ENCODE measurements at regions not wholly inside any gene's neighbourhood (a gene's known extent, or its start where the extent isn't known, plus 50 kb on each side); places are given as distances from the start of the nearest gene placed in this dataset.

DNA sequence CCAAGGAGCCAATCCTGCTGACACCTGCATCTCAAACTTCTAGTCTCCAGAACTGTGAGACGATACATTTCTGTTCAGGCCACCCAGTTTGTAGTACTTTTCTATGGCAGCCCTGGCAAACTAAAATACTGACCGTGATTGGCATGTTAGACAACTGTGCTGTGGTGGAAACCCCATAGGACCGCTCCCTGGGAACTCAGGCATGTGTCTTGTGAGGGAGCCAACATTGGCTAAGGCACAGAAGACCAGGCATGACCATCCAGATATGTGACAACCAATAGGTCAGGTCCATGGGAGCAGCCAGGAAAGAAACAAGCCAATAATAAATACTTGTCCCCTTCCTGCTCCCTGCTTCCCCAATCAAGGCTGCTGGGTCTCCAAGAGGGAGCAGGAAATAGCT, 101.4 kb upstream of the MPDZ start:
- DNase-seq: no peak

DNA sequence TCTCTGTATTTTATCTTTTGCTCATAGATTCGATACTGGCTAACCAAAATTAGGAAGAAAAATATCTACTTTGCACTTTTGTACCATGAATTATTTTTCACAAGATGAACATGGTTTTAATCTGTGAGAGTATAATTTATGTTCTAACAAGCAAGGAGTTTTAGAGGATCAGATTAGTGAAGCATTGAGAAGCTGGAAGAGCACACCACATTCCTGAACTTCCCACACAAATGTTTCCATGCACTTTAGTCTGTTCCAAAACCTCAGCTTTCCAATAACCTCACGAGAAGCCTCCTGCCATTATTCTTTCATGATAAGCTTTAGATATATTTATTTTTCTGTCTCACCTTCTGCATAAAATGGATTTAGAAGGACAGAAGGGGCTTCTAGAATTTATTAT, 98.7 kb upstream of the MPDZ start:
- DNase-seq: no peak

DNA sequence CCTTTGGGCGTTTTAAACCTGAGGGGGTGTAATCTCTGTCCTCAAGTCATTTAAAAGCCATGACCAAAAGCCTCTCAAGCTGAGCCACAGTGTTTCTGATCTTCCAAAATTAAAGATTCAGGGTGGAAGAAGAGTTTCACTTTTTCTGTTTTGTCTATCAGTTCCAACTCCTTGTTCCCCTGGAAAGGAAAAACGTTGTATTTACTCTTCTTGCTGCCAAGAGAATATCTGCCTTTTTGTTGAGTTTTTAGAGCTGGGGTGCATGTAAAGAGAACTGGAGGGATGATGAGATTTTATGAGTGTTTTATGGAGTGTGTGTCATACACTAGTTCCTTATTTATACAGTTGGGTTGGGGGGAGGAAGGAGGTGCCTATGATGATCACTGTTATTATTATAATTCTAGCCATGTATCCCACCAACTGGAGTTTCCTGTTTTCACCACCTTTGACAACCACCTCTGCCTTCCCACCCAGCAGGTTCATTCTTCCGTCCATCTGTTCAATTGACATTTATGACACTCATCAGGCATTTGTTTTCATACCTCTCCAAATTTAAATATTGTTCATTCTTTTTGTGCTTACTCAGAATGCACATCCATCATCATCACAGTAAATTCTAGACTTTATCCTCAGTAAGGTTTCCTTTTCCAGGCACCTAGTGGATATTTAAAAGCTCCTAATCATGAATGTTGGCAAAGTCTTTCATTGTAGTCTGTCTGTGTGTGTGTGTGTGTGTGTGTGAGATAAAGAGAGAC, 97.9 kb upstream of the MPDZ start:
- no peak for DNase-seq

DNA sequence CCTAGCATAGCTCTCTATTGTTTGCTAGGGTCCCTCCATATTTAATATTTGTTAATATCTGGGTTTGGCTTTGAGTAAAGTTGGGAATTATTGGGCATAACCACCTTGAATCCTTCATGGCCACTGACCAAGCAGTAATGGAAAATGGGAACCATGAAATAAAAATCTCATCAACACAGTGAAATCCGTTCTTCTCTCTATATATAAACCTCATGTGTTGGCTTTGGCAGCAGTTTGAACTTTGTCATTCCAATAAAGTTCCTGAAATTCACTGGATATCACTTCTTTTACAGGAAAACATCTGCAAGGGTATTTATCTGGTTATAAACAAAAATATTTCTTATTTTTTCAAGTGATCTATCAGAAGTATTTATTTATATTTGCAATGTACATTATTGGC, 93.0 kb upstream of the MPDZ start:
- DNase-seq: no peak

DNA sequence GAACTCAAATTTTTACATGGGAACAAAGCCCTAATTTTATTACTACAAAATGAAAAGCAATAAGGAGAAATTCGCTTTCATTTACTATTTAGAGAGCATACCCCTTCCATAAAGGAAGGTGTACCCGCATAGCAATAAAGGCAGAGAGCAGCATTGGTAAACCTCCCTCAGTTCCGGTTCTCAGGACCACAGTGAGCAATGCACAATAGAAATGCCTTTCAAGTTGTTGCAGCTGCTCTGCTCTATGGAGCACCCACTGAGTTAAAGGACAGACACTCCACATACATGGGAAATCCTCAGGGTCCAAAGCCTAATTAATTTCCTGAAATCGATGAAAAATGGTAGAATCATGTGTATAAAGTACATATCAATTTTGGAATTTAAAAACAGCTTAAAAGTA, 89.9 kb upstream of the MPDZ start:
- peak; percentile 80 for DNase-seq

DNA sequence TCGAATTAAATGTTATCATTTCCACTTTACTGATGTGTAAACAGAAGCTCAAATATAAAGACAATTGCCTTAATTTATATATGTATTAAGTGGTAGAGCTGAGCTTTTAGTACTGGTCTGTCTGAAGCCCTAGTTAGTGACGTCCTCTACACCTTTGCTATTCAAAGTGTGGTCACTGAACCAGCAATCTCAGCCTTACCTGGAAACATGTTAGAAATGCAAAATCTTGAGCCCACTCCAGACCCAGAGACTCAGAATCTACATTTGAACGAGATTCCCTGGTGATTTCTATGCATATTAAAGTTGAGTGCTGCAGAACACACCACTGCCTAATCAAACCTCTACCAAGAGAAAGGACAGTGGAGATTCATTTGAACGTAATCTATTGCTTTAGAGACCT, 88.3 kb upstream of the MPDZ start:
- DNase-seq: no peak

DNA sequence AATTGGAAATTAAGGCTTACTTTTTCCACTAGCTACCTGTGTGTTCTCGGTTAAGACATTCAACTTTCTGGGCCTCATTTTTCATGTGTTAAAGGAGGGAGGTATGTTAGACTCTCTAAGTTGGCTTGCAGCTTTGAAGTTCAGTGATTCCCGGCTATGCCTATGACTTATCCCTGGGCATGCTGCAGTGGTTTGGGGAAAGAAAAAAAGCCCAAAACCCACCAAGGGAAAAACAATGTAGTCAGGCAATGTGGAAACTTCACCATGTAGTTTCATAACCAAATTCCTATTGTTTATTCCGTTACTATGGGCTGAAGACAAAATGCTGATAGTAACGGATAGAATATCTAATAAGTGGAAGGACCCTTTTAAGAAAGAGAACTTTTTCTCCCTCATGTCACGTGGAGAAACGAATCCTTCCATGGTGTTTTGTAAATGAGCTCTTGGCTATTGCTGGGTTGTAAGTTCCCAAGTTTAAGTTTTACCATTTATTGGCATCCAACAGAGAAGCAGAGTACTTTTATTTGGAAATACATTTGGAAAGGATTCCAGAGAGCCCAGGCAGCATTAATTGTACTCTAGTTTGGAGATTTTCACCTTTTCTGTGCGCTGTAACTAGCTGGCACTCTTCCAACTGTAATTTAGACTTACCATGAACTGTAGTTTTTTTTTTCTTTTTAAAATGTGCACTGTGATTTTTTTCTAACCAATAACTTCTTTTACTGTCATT, 84.9 kb upstream of the MPDZ start:
- DNase-seq: no peak

DNA sequence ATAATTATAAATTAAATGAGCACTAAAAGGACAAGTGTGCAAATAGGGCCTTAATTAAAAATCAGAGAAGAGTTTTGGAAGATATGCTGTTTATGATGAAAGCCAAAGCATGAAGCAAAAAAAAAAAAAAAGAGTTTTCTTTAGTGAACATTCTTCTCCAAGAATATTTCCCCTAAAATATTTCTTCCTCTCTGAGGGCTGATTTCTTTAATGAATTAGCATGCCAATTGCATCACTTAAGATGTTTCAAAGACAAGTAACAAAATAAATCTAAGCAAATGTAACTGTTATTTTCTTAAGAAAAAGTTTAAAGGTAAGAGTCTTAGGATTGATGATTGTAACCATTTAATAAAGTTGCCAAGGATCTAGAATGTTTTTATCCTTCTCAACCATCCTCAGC, 81.6 kb upstream of the MPDZ start:
- no peak for DNase-seq

DNA sequence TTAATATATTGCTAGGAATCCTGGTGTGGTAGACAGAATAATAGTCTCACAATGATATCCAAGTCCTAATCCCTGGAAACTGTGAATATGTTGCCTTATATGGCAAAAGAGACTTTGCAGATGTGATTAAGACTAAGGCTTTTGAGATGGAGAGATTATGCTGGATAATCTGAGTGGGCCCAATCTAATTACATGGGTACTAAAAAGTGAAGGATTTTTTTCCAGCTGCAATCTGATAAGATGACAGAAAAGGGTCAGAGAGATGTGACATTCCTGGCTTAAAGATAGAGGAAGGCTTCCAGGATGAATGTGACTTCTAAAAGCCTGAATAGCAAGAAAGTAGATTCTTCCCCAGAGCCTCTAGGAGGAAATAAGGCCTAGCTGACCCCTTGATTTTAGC, 80.7 kb upstream of the MPDZ start:
- no peak for DNase-seq

DNA sequence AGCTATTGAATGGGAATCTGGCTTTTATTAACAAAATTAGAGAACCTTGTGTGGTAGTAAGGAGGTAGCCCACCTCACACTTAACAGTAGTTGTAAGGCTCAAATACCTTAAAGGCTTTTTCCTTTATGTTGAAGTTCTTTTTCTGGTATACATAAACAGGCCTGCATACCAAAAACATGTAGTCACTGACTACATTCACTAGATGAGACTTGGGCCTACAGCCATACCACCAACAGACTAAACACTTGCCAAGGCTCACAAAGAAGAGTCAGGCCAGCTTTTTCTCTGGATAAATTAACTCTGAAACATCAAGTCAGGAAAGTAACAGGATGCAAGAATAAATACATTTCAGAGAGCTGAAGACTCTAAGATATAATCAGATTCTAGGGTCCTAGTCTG, 78.6 kb upstream of the MPDZ start:
- no peak for DNase-seq

DNA sequence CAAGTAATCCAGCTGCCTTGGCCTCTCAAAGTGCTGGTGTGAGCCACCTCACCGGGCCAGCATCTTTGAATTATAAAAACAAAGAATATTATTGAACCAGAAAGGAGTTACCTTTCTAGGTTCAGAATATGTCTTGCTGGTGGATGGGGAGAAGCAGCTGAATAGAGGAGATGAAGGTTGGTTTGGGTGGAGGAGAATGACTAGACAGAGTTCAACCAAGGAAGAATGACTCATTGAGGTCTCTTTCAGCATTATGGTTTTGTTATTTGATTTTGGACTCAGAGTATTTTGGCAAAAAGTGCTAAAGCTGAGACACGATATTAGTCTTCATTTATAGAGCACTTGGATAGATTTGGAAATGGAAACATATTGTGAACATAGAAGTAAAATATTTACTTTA, 75.2 kb upstream of the MPDZ start:
- DNase-seq: peak; percentile 85

DNA sequence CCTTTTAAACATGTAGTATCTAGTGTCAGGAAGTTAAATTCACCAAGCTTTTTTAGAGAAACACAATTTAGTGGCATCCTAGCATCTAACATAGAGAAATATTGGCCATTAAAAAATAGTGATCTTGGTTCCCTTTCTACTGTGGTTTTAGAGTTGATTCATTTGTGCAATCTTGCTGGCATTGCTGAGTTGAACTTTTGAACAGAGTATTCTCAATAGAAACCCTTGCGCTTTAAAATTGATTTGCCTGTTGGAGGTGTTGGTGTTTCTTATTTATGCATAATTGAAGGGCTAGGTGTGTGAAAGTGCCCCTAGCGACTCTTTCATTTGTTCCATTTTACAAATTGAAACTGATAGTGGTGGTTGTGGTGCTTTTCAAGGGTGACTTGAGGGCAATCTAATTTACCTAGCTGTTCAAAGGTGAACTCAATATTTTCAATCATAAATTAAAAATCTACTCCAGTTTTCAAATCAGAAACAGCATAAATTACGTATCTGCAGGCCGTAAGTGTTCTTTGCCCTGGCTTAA, 73.0 kb upstream of the MPDZ start:
- no peak for DNase-seq

DNA sequence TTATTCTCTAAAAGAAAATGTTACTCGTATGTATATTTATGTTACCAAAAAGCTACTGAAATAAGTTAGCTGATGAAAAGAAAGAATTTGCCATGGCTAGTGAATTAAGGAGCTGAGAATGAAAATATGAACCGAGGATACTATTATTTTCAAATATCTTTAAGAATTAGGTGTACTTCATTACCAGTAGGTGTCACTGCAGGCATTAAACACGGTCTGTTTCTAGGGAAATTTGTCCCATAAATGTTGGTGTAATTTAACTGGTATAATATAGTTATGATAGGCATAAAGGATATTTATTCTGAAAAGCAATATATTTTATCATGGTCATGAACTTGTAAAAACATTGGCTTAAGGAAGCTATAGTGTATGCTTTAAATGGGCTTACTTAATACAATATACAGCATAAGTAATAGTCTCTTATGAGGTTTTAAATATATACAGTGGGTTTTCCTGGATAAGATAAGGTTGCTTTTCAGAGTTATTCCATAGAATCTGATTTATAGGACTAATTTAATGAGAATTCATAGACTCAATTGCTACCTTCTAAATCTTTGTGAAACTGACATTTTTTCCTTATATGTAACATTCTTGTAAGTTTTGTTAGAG, 72.4 kb upstream of the MPDZ start:
- peak; percentile 98 for DNase-seq

DNA sequence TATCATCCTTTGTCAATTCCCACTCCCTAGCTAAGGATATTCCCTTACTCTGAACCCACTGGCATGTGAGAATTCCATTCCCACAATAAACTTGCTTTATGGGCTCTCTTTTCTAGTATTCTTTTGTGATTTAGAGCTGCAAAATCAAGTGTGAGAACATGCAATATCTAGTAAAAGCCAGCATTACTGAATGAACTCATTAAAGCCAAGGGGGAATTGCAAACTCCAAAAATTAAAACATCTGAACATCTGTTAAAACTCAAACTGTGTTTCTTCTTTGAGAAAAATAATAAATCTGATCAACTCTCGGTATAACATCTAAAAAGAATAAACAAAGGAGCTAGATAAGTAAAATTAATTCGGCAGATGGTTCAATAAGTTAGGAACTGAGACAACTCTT, 53.1 kb upstream of the MPDZ start:
- DNase-seq: no peak

DNA sequence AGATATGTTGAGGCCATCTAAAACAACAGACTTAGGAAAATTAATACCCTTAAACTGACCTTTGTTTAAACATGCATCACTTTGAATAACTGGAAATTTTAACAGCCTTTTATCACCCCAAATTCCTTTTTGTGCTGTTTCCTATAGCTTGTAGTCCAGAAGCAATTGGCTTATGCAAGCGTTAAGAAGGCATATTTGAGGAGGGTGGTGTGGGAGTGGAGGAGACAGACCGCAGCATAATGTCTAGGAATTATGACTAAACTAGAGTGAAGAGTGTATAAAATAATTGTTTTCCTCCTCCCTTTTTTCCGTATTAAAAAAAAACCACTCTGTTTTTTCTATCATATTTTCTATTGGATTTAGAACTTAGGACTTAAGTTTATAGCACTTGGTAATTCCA, 51.8 kb upstream of the MPDZ start:
- DNase-seq: no peak

DNA sequence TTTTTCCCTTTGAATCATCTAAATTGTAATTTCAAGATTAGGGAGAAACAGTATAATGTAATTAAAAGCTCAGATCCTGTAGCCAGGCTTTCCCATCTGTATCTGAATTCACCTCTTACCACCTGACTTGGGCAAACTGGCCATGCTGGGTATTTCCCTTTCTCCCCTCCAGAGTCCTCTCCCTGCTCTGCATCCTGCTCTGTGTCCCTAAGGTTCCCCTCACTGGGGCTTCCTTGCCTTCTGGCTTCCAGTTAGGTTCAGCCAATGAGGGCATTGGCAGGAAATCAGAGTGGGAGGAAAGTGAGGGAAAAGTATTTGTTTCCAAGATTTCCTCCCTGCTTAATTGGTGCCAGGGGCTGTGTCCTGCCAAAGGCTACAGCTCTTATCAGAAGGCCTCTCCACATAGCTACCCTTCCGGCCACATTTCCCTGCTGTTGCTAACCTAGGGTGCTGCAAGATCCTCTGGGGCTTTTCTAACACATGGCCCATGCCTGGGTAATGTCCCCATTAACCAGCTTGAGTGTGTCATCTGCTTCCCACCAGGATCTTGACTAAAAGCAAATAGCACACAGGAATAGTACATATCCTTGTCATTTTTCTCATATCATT, 51.0 kb upstream of the MPDZ start:
- DNase-seq: no peak
